ENCODE measurements at regions not wholly inside any gene's neighbourhood (a gene's known extent, or its start where the extent isn't known, plus 50 kb on each side); places are given as distances from the start of the nearest gene placed in this dataset.

- H3K27me3 ChIP-seq: no peaks in the 10 kb centered on the region
- no peaks in the 10 kb centered on the region for H3K4me1 ChIP-seq
- no peak overlapping the region for H3K27ac ChIP-seq
- H3K4me3 ChIP-seq: no peak overlapping the region
- H3K9me3 ChIP-seq: peaks cover 0 to 2% of the 10 kb centered on the region in 2 donors
- TF ChIP-seq CTCF (IDR thresholded peaks at IDR 0.05): no peak
- DNase-seq: no peak
- no peak for ATAC-seq
- intact Hi-C loops (cut with DNase I): no loop called here
- H3K36me3 ChIP-seq: no peaks in the 10 kb centered on the region
These were observed 807.5 kb downstream of the IGSF11 start for GRCh38 chr3:118227191-118227590.

- H3K27ac ChIP-seq: no peak overlapping the region
- intact Hi-C loops (cut with DNase I): no loop called here
- peaks cover 0 to 2% of the 10 kb centered on the region in 2 donors for H3K9me3 ChIP-seq
- TF ChIP-seq CTCF (IDR thresholded peaks at IDR 0.05): no peak
- no peak for ATAC-seq
- no peaks in the 10 kb centered on the region for H3K27me3 ChIP-seq
- H3K4me1 ChIP-seq: no peaks in the 10 kb centered on the region
- no peaks in the 10 kb centered on the region for H3K36me3 ChIP-seq
- no peak overlapping the region for H3K4me3 ChIP-seq
- no peak for DNase-seq
These were observed 806.5 kb downstream of the IGSF11 start for GRCh38 chr3:118228151-118228550.

GRCh38 chr3:118229196-118229595, 805.5 kb downstream of the IGSF11 start:
- intact Hi-C loops (cut with DNase I): no loop called here
- ATAC-seq (no peak), DNase-seq (no peak)
- Histone ChIP-seq H3K4me1 (no peaks in the 10 kb centered on the region), H3K4me3 (no peak overlapping the region), H3K27ac (no peak overlapping the region), H3K36me3 (no peaks in the 10 kb centered on the region), H3K9me3 (peaks cover 0 to 2% of the 10 kb centered on the region in 2 donors), H3K27me3 (no peaks in the 10 kb centered on the region)
- no peak for TF ChIP-seq CTCF (IDR thresholded peaks at IDR 0.05)

- DNase-seq (no peak), ATAC-seq (no peak)
- Histone ChIP-seq H3K4me1 (no peaks in the 10 kb centered on the region), H3K27me3 (no peaks in the 10 kb centered on the region), H3K27ac (no peak overlapping the region), H3K4me3 (no peak overlapping the region), H3K36me3 (no peaks in the 10 kb centered on the region), H3K9me3 (no peaks in the 10 kb centered on the region)
- intact Hi-C loops (cut with DNase I): no loop called here
- no peak for TF ChIP-seq CTCF (IDR thresholded peaks at IDR 0.05)
These were observed 803.1 kb downstream of the IGSF11 start for GRCh38 chr3:118231578-118231977.

GRCh38 chr3:118239253-118239652, 795.4 kb downstream of the IGSF11 start:
- TF ChIP-seq CTCF (IDR thresholded peaks at IDR 0.05): no peak
- Histone ChIP-seq H3K36me3 (no peaks in the 10 kb centered on the region), H3K4me1 (no peaks in the 10 kb centered on the region), H3K27me3 (no peaks in the 10 kb centered on the region), H3K4me3 (no peak overlapping the region), H3K27ac (no peak overlapping the region), H3K9me3 (peaks cover 0 to 4% of the 10 kb centered on the region in 2 donors)
- DNase-seq (no peak), ATAC-seq (no peak)
- intact Hi-C loops (cut with DNase I): no loop called here
